Trophoblast cell (in vitro differentiated cells and primary cell): ENCODE measurements at regions not wholly inside any gene's neighbourhood (a gene's known extent, or its start where the extent isn't known, plus 50 kb on each side); places are given as distances from the start of the nearest gene placed in this dataset.

Experiments
- DNase-seq, 2 donors: peaks; one replicate each; pipeline ENCODE4 v3.0.0-alpha.2; 2016
- H2AFZ ChIP-seq: 2 replicates; pipeline ENCODE4 v1.6.1; 2013; ENCODE audit warnings: low read length, moderate library complexity, mild to moderate bottlenecking; ENCODE audit not compliant: insufficient read depth, poor library complexity
- H2AK5ac ChIP-seq: 2 replicates; pipeline ENCODE4 v1.6.1; 2013; ENCODE audit warnings: mild to moderate bottlenecking, low read length
- H2BK120ac ChIP-seq: 2 replicates; pipeline ENCODE4 v1.6.1; 2013; ENCODE audit warnings: low read length, mild to moderate bottlenecking, moderate library complexity; ENCODE audit not compliant: insufficient read depth, poor library complexity
- H2BK12ac ChIP-seq: 2 replicates; pipeline ENCODE4 v1.6.1; 2013; ENCODE audit warnings: mild to moderate bottlenecking, low read length, moderate library complexity
- H2BK5ac ChIP-seq: 2 replicates; pipeline ENCODE4 v1.6.1; 2013; ENCODE audit warnings: low read length, low read depth, moderate library complexity, mild to moderate bottlenecking; ENCODE audit not compliant: poor library complexity
- H3K14ac ChIP-seq: 2 replicates; pipeline ENCODE4 v1.6.1; 2013; ENCODE audit warnings: mild to moderate bottlenecking, low read length
- H3K18ac ChIP-seq: 2 replicates; pipeline ENCODE4 v1.6.1; 2013; ENCODE audit warnings: mild to moderate bottlenecking, low read length
- H3K23ac ChIP-seq: 2 replicates; pipeline ENCODE4 v1.6.1; 2013; ENCODE audit warnings: low read length
- H3K27ac ChIP-seq: 2 replicates; pipeline ENCODE4 v1.5.1; 2013; ENCODE audit warnings: low read depth, mild to moderate bottlenecking, inconsistent platforms, low read length, moderate library complexity
- H3K27me3 ChIP-seq: 2 replicates; pipeline ENCODE4 v1.6.1; 2013; ENCODE audit warnings: inconsistent platforms, mild to moderate bottlenecking, low read length, moderate library complexity; ENCODE audit not compliant: insufficient read depth
- H3K36me3 ChIP-seq, 2 experiments: 1 replicate in 1 of 2; 2 replicates in 1 of 2; pipeline ENCODE4 v1.6.1; 2013; ENCODE audit warnings: low read length in 2 of 2, mild to moderate bottlenecking in 2 of 2, moderate library complexity in 1 of 2; ENCODE audit not compliant: insufficient read depth in 2 of 2, control insufficient read depth in 1 of 2
- H3K4ac ChIP-seq: 2 replicates; pipeline ENCODE4 v1.6.1; 2013; ENCODE audit warnings: low read depth, mild to moderate bottlenecking, low read length, moderate library complexity
- H3K4me1 ChIP-seq, 2 experiments: 1 replicate in 1 of 2; 2 replicates in 1 of 2; pipeline ENCODE4 v1.6.1; 2013; ENCODE audit warnings: low read length in 2 of 2, mild to moderate bottlenecking in 2 of 2, moderate library complexity in 1 of 2; ENCODE audit not compliant: insufficient read depth in 2 of 2, control insufficient read depth in 1 of 2
- H3K4me2 ChIP-seq: 2 replicates; pipeline ENCODE4 v1.6.1; 2013; ENCODE audit warnings: inconsistent platforms, mild to moderate bottlenecking, low read length, moderate library complexity
- H3K4me3 ChIP-seq: 2 replicates; pipeline ENCODE4 v1.5.1; 2013; ENCODE audit warnings: mild to moderate bottlenecking, low read depth, low read length, inconsistent platforms
- H3K79me1 ChIP-seq: one replicate; pipeline ENCODE4 v1.6.1; 2013; ENCODE audit warnings: low read length
- H3K79me2 ChIP-seq: 2 replicates; pipeline ENCODE4 v1.6.1; 2013; ENCODE audit warnings: low read length, mild to moderate bottlenecking; ENCODE audit not compliant: control insufficient read depth, insufficient read depth, poor library complexity
- H3K9ac ChIP-seq: 2 replicates; pipeline ENCODE4 v1.6.1; 2013; ENCODE audit warnings: mild to moderate bottlenecking, low read length
- H3K9me3 ChIP-seq: 2 replicates; pipeline ENCODE4 v1.6.1; 2013; ENCODE audit warnings: low read depth, mild to moderate bottlenecking, control low read depth, inconsistent platforms, low read length; ENCODE audit not compliant: insufficient read depth
- H4K12ac ChIP-seq: 2 replicates; pipeline ENCODE4 v1.6.1; 2013; ENCODE audit warnings: low read depth, mild to moderate bottlenecking, low read length, moderate library complexity
- H4K8ac ChIP-seq: 2 replicates; pipeline ENCODE4 v1.6.1; 2013; ENCODE audit warnings: low read depth, mild to moderate bottlenecking, low read length, moderate library complexity
- H4K91ac ChIP-seq: one replicate; pipeline ENCODE4 v1.6.1; 2013; ENCODE audit warnings: low read depth, mild to moderate bottlenecking, low read length, moderate library complexity
- WGBS: extraction: QIAGEN DNeasy Blood & Tissue Kit; methylation state at CpG from one replicate; pipeline ENCODE4 v1.1.7; 2013; ENCODE audit warnings: missing lambda C conversion rate; ENCODE audit not compliant: insufficient read length, insufficient coverage; ENCODE audit errors: extremely low coverage; 5-methylcytosine and 5-hydroxymethylcytosine counted together

DNA sequence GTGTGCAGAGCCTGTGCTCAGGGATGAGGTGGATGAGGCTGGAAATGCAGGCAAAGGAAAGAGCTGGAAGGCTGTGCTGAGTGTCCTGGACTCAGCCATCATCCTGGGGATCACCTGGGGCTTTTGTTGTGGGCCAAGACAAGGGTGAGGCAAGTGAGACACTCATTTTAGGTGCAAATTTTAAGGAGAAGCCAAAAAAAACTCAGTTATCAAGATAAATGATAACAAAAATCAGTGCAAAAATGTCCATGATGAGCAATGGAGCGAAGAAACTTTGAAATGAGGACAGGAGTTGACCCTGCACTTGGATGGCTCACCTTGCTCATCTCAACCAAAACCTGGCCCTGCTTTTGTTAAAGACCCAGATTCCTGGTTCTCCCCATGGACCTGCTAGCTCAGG is 141.9 kb downstream of the MYCN start:
- Histone ChIP-seq H4K8ac (no peak overlapping the region), H3K36me3 (no peaks in the 10 kb centered on the region), H4K12ac (no peak overlapping the region), H2BK5ac (no peak overlapping the region), H3K27me3 (no peaks in the 10 kb centered on the region), H3K27ac (no peak overlapping the region), H3K4me2 (no peak overlapping the region), H3K4me3 (no peak overlapping the region), H3K9me3 (no peaks in the 10 kb centered on the region), H3K4ac (no peak overlapping the region), H2BK120ac (no peak overlapping the region), H4K91ac (no peak overlapping the region), H3K79me2 (no peaks in the 10 kb centered on the region), H2AFZ (no peak overlapping the region), H3K79me1 (no peaks in the 10 kb centered on the region), H3K9ac (no peak overlapping the region), H3K18ac (no peak overlapping the region), H3K4me1 (peaks cover 0 to 3% of the 10 kb centered on the region in 2 experiments), H2AK5ac (no peak overlapping the region), H3K23ac (no peak overlapping the region), H3K14ac (no peak overlapping the region), H2BK12ac (no peak overlapping the region)
- no CpG with 5 or more reads among the region's 1 CpG for WGBS
- DNase-seq = no peak

DNA sequence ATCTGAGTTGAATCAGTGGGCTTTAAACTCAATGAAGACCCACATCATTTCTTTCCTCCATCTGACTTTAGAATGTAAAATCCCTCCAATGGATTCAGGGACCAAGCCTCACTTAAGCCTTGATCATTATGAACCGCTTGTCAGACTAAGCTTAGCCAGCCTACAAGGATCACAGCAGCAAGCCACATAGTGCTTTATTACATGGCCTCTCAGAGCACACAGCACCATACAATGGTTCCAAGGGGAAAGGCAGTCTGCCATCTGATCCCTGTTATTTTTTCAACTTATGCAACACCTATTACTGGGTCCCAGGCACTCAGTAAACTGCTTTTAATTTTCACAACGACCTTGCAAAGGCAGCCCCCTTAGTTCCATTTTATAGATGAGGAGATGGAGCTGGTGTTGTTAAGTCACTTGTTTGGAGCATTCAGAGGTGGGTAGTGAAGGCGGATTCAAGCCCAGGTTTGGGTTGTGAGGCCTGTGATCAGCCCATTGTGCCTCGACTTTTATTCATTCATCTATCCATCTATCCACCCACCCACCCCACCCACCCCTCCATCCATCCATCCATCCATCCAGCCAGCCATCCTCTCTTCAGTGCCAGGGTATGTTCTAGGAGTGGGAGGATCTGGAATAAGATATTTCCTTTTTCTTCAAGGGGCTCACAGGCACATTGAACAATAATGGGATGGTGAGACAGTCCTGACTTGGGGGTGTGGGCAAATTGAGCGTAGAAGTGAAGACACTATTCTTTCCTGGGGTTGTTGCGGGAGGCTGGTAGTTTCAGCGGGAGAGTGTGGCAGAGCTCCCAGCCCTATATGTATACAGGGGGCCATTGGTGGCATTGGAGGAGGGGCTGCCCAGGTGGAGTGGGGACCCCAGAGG is 141.2 kb downstream of the MYCN start:
- WGBS = no CpG with 5 or more reads among the region's 7 CpGs

GRCh38 chr2:16080516-16080915 is 140.2 kb downstream of the MYCN start:
- no peak overlapping the region for H3K18ac ChIP-seq
- H3K27ac ChIP-seq = no peak overlapping the region
- H2BK5ac ChIP-seq = no peak overlapping the region
- no peaks in the 10 kb centered on the region for H3K79me1 ChIP-seq
- H3K23ac ChIP-seq = no peak overlapping the region
- no peaks in the 10 kb centered on the region for H3K79me2 ChIP-seq
- no peak overlapping the region for H4K12ac ChIP-seq
- H3K36me3 ChIP-seq = no peaks in the 10 kb centered on the region
- no peak overlapping the region for H2BK12ac ChIP-seq
- no peak overlapping the region for H2AK5ac ChIP-seq
- no peak overlapping the region for H2BK120ac ChIP-seq
- no peak overlapping the region for H4K91ac ChIP-seq
- H3K9ac ChIP-seq = no peak overlapping the region
- no CpG with 5 or more reads among the region's 1 CpG for WGBS
- H4K8ac ChIP-seq = no peak overlapping the region
- no peaks in the 10 kb centered on the region for H3K9me3 ChIP-seq
- DNase-seq = no peak
- no peak overlapping the region for H3K4ac ChIP-seq
- H3K14ac ChIP-seq = no peak overlapping the region
- H2AFZ ChIP-seq = no peak overlapping the region
- H3K4me2 ChIP-seq = no peak overlapping the region
- no peaks in the 10 kb centered on the region for H3K27me3 ChIP-seq
- no peak overlapping the region for H3K4me3 ChIP-seq
- H3K4me1 ChIP-seq = peaks cover 0 to 3% of the 10 kb centered on the region in 2 experiments

More for the DNA sequence above, 141.2 kb downstream of the MYCN start:
- DNase-seq = no peak
- H3K79me1 ChIP-seq = no peaks in the 10 kb centered on the region
- no peak overlapping the region for H2AK5ac ChIP-seq
- no peaks in the 10 kb centered on the region for H3K79me2 ChIP-seq
- no peak overlapping the region for H4K8ac ChIP-seq
- no peak overlapping the region for H2BK12ac ChIP-seq
- H4K12ac ChIP-seq = no peak overlapping the region
- H2BK120ac ChIP-seq = no peak overlapping the region
- H2AFZ ChIP-seq = no peak overlapping the region
- H3K4me1 ChIP-seq = peaks cover 0 to 3% of the 10 kb centered on the region in 2 experiments
- no peaks in the 10 kb centered on the region for H3K27me3 ChIP-seq
- no peak overlapping the region for H3K27ac ChIP-seq
- no peak overlapping the region for H3K23ac ChIP-seq
- no peak overlapping the region for H3K18ac ChIP-seq
- no peaks in the 10 kb centered on the region for H3K9me3 ChIP-seq
- no peak overlapping the region for H3K14ac ChIP-seq
- no peak overlapping the region for H3K4me3 ChIP-seq
- no peak overlapping the region for H2BK5ac ChIP-seq
- no peak overlapping the region for H3K4ac ChIP-seq
- no peak overlapping the region for H4K91ac ChIP-seq
- no peaks in the 10 kb centered on the region for H3K36me3 ChIP-seq
- no peak overlapping the region for H3K9ac ChIP-seq
- no peak overlapping the region for H3K4me2 ChIP-seq

DNA sequence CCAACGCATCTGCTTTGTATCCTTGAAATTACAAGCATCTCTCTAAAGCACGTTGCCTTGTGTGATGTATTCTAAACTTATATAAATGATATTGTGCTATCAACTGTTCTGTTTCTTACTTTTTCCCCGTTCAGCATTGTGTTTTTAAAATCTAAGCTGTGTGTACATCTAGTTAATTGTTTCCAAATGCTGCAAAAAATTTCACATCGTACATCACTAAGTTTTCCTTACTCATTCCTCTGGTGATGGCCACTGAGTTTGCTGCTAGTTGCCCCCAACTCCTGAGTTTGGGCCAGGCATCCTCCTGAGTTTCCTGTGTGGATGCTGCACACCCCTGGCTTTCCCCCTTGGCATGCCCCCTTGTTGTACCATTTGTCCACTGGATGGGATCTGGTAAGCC is 139.7 kb downstream of the MYCN start:
- Histone ChIP-seq H3K23ac (no peak overlapping the region), H2BK120ac (no peak overlapping the region), H2BK12ac (no peak overlapping the region), H2AK5ac (no peak overlapping the region), H3K27ac (no peak overlapping the region), H2BK5ac (no peak overlapping the region), H3K14ac (no peak overlapping the region), H4K12ac (no peak overlapping the region), H3K79me1 (no peaks in the 10 kb centered on the region), H3K4me1 (peaks cover 0 to 3% of the 10 kb centered on the region in 2 experiments), H3K9me3 (no peaks in the 10 kb centered on the region), H3K27me3 (no peaks in the 10 kb centered on the region), H3K9ac (no peak overlapping the region), H3K18ac (no peak overlapping the region), H3K4me3 (no peak overlapping the region), H4K91ac (no peak overlapping the region), H4K8ac (no peak overlapping the region), H3K79me2 (no peaks in the 10 kb centered on the region), H3K4me2 (no peak overlapping the region), H3K36me3 (no peaks in the 10 kb centered on the region), H2AFZ (no peak overlapping the region), H3K4ac (no peak overlapping the region)
- no CpG with 5 or more reads among the region's 4 CpGs for WGBS
- DNase-seq = no peak
